A549 (cell line): ENCODE measurements at regions not wholly inside any gene's neighbourhood (a gene's known extent, or its start where the extent isn't known, plus 50 kb on each side); places are given as distances from the start of the nearest gene placed in this dataset.
A peak's percentile ranks its signal among the peaks of the same experiment; 100 is the strongest.

Source experiments
- ATAC-seq, 2 experiments: fragments of 200-7000 bp in 1 of 2; fragments of >200 bp in 1 of 2; cut with Nextera tagmentation in 1 of 2; cut with Tn5 transposase in 1 of 2; 3 replicates each; pipeline versions ENCODE4 v1.8.0 to v1.9.1; 2018 to 2020; ENCODE audit warnings: mild to moderate bottlenecking in 1 of 2, moderate library complexity in 1 of 2
- CTCF ChIA-PET: fragments of 300-600 bp; sonication (Branson Sonifier 250); formaldehyde crosslinking; extraction: SDS; loops from one replicate; lab custom pipeline; 2021; ENCODE audit warnings: antibody characterized with exemption, inconsistent platforms; lab: Yijun Ruan, JAX
- POLR2A ChIA-PET: fragments of 350-600 bp; formaldehyde crosslinking; extraction: SDS; loops from one replicate; lab custom pipeline; 2021; ENCODE audit warnings: antibody characterized with exemption, inconsistent platforms; lab: Yijun Ruan, JAX
- DNase-seq, 2 experiments: peaks; one replicate each; pipeline versions ENCODE4 v3.0.0 to v3.0.0-alpha.2; 2011 to 2016; ENCODE audit warnings: low read depth in 1 of 2, low spot score in 1 of 2
- FAIRE-seq: peaks from 2 replicates; lab custom pipeline; 2011; peaks lifted over from hg19 to GRCh38; lab: Jason Lieb, UNC
- H3K27ac ChIP-seq, 2 experiments: fragments of >200 bp; sonication (Bioruptor Twin); formaldehyde crosslinking; 3 replicates each; pipeline ENCODE4 v1.5.1; 2016 to 2017
- H3K4me1 ChIP-seq: fragments of >200 bp; sonication (Bioruptor Twin); formaldehyde crosslinking; 3 replicates; pipeline ENCODE4 v1.6.1; 2016
- H3K4me2 ChIP-seq: fragments of >200 bp; sonication (Bioruptor Twin); formaldehyde crosslinking; 3 replicates; pipeline ENCODE4 v1.6.1; 2016
- H3K4me3 ChIP-seq: fragments of >200 bp; sonication (Bioruptor Twin); formaldehyde crosslinking; 3 replicates; pipeline ENCODE4 v1.5.1; 2016
- H3K9me3 ChIP-seq: fragments of >200 bp; sonication (Bioruptor Twin); formaldehyde crosslinking; 3 replicates; pipeline ENCODE4 v1.6.1; 2016
- BCL3 ChIP-seq: fragments of >200 bp; sonication (Bioruptor Twin); formaldehyde crosslinking; IDR thresholded peaks from 3 replicates; pipeline ENCODE4 v1.6.1; 2016
- BHLHE40 ChIP-seq: IDR thresholded peaks from 2 replicates; pipeline ENCODE4 v1.6.1; 2012; ENCODE audit warnings: low read depth, low read length, inconsistent platforms
- CBX2 ChIP-seq: fragments of 200-600 bp; sonication (generic); IDR thresholded peaks from 2 replicates; pipeline ENCODE4 v1.6.1; 2016; ENCODE audit warnings: low read depth, mild to moderate bottlenecking, borderline replicate concordance
- CBX8 ChIP-seq: fragments of 200-600 bp; sonication (generic); IDR thresholded peaks from 2 replicates; pipeline ENCODE4 v1.6.1; 2016
- EHF ChIP-seq: fragments of 250-450 bp; sonication (Bioruptor Pico); IDR thresholded peaks from 2 replicates; pipeline ENCODE4 v1.5.0; 2020; ENCODE audit warnings: mild to moderate bottlenecking
- ELK1 ChIP-seq: fragments of 150-350 bp; IDR thresholded peaks from 2 replicates; pipeline ENCODE4 v1.6.1; 2014; ENCODE audit warnings: low read depth, mild to moderate bottlenecking, low read length
- EP300 ChIP-seq, 2 experiments: fragments of >200 bp; sonication (Bioruptor Twin); formaldehyde crosslinking; IDR thresholded peaks; 2 replicates in 1 of 2; 3 replicates in 1 of 2; pipeline ENCODE4 v1.6.1; 2016 to 2017
- FOSB ChIP-seq: fragments of 250-450 bp; sonication (Bioruptor Pico); IDR thresholded peaks from 2 replicates; pipeline ENCODE4 v1.5.0; 2020; ENCODE audit warnings: mild to moderate bottlenecking, moderate library complexity
- HDAC2 ChIP-seq: fragments of 200-600 bp; sonication (generic); IDR thresholded peaks from 2 replicates; pipeline ENCODE4 v1.6.1; 2016
- HES2 ChIP-seq: fragments of >200 bp; sonication (Bioruptor Twin); formaldehyde crosslinking; IDR thresholded peaks from 2 replicates; pipeline ENCODE4 v1.6.1; 2016
- HMGXB4 ChIP-seq: fragments of 250-450 bp; sonication (Bioruptor Pico); IDR thresholded peaks from 2 replicates; pipeline ENCODE4 v1.5.0; 2021; ENCODE audit warnings: mild to moderate bottlenecking, moderate library complexity, borderline replicate concordance
- HOXB13 ChIP-seq: fragments of 250-450 bp; sonication (Bioruptor Pico); IDR thresholded peaks from 2 replicates; pipeline ENCODE4 v1.5.0; 2020; ENCODE audit warnings: low read depth, mild to moderate bottlenecking, moderate library complexity
- JUN ChIP-seq, 2 experiments: fragments of >200 bp; sonication (Bioruptor Twin); formaldehyde crosslinking; IDR thresholded peaks; 2 replicates in 1 of 2; 3 replicates in 1 of 2; pipeline ENCODE4 v1.6.1; 2016 to 2017
- KDM5A ChIP-seq: fragments of 200-600 bp; sonication (generic); IDR thresholded peaks from 2 replicates; pipeline ENCODE4 v1.6.1; 2016; ENCODE audit warnings: antibody characterized with exemption, mild to moderate bottlenecking
- MAX ChIP-seq: IDR thresholded peaks from 2 replicates; pipeline ENCODE4 v1.6.1; 2012
- MAZ ChIP-seq: fragments of 150-350 bp; IDR thresholded peaks from 2 replicates; pipeline ENCODE4 v1.6.1; 2014; ENCODE audit warnings: antibody characterized with exemption, low read depth, low read length, borderline replicate concordance
- NFE2L2 ChIP-seq: fragments of 150-350 bp; conservative IDR thresholded peaks from 2 replicates; pipeline ENCODE4 v1.6.1; 2014; ENCODE audit warnings: low read length
- NR3C1 ChIP-seq: fragments of >200 bp; sonication (Bioruptor Twin); formaldehyde crosslinking; IDR thresholded peaks from 3 replicates; pipeline ENCODE4 v1.6.1; 2017
- PBX3 ChIP-seq: IDR thresholded peaks from 2 replicates; pipeline ENCODE4 v1.6.1; 2012
- POLR2AphosphoS2 ChIP-seq: conservative IDR thresholded peaks from 2 replicates; pipeline ENCODE4 v1.6.1; 2012; ENCODE audit warnings: low read length, improper control_type of control experiment, inconsistent platforms
- RARB ChIP-seq: fragments of 250-450 bp; sonication (Bioruptor Pico); IDR thresholded peaks from 2 replicates; pipeline ENCODE4 v1.8.0; 2021; ENCODE audit warnings: mild to moderate bottlenecking, moderate library complexity
- RFX5 ChIP-seq: fragments of 450-650 bp; IDR thresholded peaks from 2 replicates; pipeline ENCODE4 v1.7.1; 2014; ENCODE audit warnings: antibody characterized with exemption, mild to moderate bottlenecking, moderate library complexity
- SREBF2 ChIP-seq: fragments of 450-650 bp; IDR thresholded peaks from 2 replicates; pipeline ENCODE4 v1.6.1; 2014; ENCODE audit warnings: mild to moderate bottlenecking, moderate library complexity
- ZSCAN20 ChIP-seq: fragments of 250-450 bp; sonication (Bioruptor Pico); IDR thresholded peaks from 2 replicates; pipeline ENCODE4 v1.8.0; 2022; ENCODE audit warnings: mild to moderate bottlenecking, moderate library complexity
- WGBS: methylation state at CpG from one replicate; pipeline ENCODE4 v1.1.6; 2017; ENCODE audit errors: missing lambda C conversion rate; 5-methylcytosine and 5-hydroxymethylcytosine counted together

GRCh38 chr14:103279142-103280025, 54.7 kb upstream of the EIF5 start:
- WGBS = 96% methylated on average over 71 of the region's 102 CpGs
- H3K9me3 ChIP-seq = no peaks in the 10 kb centered on the region
- CTCF ChIA-PET = interaction anchor here (1.2 to 15.9 kb wide), 3 partner anchors 13 to 203 kb away, joined by 3 to 345 read pairs (median 64); no protein-coding TSS in a partner anchor
- POLR2A ChIA-PET = no interaction called here
- ATAC-seq (no peak), FAIRE-seq (no peak), DNase-seq (no peak)
- no peak overlapping the region; a peak in 1 of 6 replicates for H3K27ac ChIP-seq
- no peak overlapping the region for H3K4me3 ChIP-seq
- H3K4me1 ChIP-seq = peaks cover 17% of the 10 kb centered on the region
- no peak for TF ChIP-seq HDAC2
- TF ChIP-seq BHLHE40 = no peak
- TF ChIP-seq HOXB13 (CRISPR knock-in tag) = no peak
- no peak for TF ChIP-seq ELK1
- no peak for TF ChIP-seq EP300 (IDR thresholded peaks at IDR 0.05)
- TF ChIP-seq PBX3 = no peak
- no peak for TF ChIP-seq JUN (IDR thresholded peaks at IDR 0.05)
- TF ChIP-seq NFE2L2 = no peak
- TF ChIP-seq KDM5A = no peak
- TF ChIP-seq MAX = no peak
- no peak for TF ChIP-seq RARB (CRISPR knock-in tag)
- no peak for TF ChIP-seq EHF (CRISPR knock-in tag)
- no peak for TF ChIP-seq CBX8
- no peak for TF ChIP-seq CBX2
- no peak overlapping the region for H3K4me2 ChIP-seq

- DNase-seq (no peak), FAIRE-seq (peak; percentile 65), ATAC-seq (no peak)
- ChIA-PET POLR2A (no interaction called here), CTCF (interaction anchor here (0.8 to 15.9 kb wide), 8 partner anchors 12 to 206 kb away, joined by 3 to 345 read pairs (median 6); partner anchors contain the start of gene TNFAIP2)
- Histone ChIP-seq H3K4me1 (peaks cover 27% of the 10 kb centered on the region), H3K4me3 (no peak overlapping the region), H3K4me2 (no peak overlapping the region), H3K27ac (0 out of 6 replicates have a peak overlapping the region, but pooled peaks of 1 of the 2 experiments have one; percentile 17), H3K9me3 (no peaks in the 10 kb centered on the region)
- TF ChIP-seq CBX8 = no peak
- TF ChIP-seq BHLHE40 = no peak
- no peak for TF ChIP-seq CBX2
- TF ChIP-seq KDM5A = no peak
- TF ChIP-seq HES2 = no peak
- no peak for TF ChIP-seq HMGXB4 (CRISPR knock-in tag)
- TF ChIP-seq RFX5 = no peak
- no peak for TF ChIP-seq BCL3
- TF ChIP-seq PBX3 = no peak
- no peak for TF ChIP-seq NR3C1
- no peak for TF ChIP-seq POLR2AphosphoS2
- no peak for TF ChIP-seq MAX
- no peak for TF ChIP-seq MAZ
- no peak for TF ChIP-seq ZSCAN20 (CRISPR knock-in tag)
- no peak for TF ChIP-seq SREBF2
- TF ChIP-seq FOSB (CRISPR knock-in tag) = no peak
- WGBS = 83% methylated on average over 15 of the region's 15 CpGs
Measured at GRCh38 chr14:103280278-103280928, 53.6 kb upstream of the EIF5 start.
